Nephron (organoid): ENCODE measurements at regions not wholly inside any gene's neighbourhood (a gene's known extent, or its start where the extent isn't known, plus 50 kb on each side); places are given as distances from the start of the nearest gene placed in this dataset.
A peak's percentile ranks its signal among the peaks of the same experiment; 100 is the strongest.

Source experiments
- H3K27ac Mint-ChIP-seq, 3 experiments: 2 replicates each; pipeline ENCODE4 v1.8.0; 2020; ENCODE audit warnings: mixed read lengths in 3 of 3, mild to moderate bottlenecking in 2 of 3, moderate library complexity in 1 of 3
- H3K27me3 Mint-ChIP-seq: 2 replicates; pipeline ENCODE4 v1.8.0; 2021; ENCODE audit warnings: low read depth, mild to moderate bottlenecking, moderate library complexity, mixed read lengths
- H3K36me3 Mint-ChIP-seq: 2 replicates; pipeline ENCODE4 v1.8.0; 2020; ENCODE audit warnings: low read depth, mixed read lengths
- H3K4me1 Mint-ChIP-seq: 2 replicates; pipeline ENCODE4 v1.8.0; 2020; ENCODE audit warnings: mixed read lengths
- H3K4me3 Mint-ChIP-seq, 3 experiments: 2 replicates each; pipeline ENCODE4 v1.8.0; 2020; ENCODE audit warnings: mild to moderate bottlenecking in 3 of 3, mixed read lengths in 3 of 3, moderate library complexity in 2 of 3
- H3K9me3 Mint-ChIP-seq: 2 replicates; pipeline ENCODE4 v1.8.0; 2020; ENCODE audit warnings: mixed read lengths
- CTCF ChIP-seq, 3 experiments: fragments of 200-600 bp; sonication (generic); IDR thresholded peaks; one replicate each; pipeline ENCODE4 v1.5.0; 2021; ENCODE audit warnings: antibody characterized with exemption in 3 of 3; ENCODE audit not compliant: unreplicated experiment in 3 of 3

- H3K9me3 Mint-ChIP-seq, result peaks cover 4% of the 10 kb centered on the region
- no peak overlapping the region for H3K4me3 Mint-ChIP-seq
- no peak for TF ChIP-seq CTCF (IDR thresholded peaks at IDR 0.05; ENCODE audit: unreplicated experiment in 3 of 3)
- peaks cover 53% of the 10 kb centered on the region for H3K4me1 Mint-ChIP-seq
- H3K27ac Mint-ChIP-seq, result no peak overlapping the region
- peaks cover 3% of the 10 kb centered on the region for H3K27me3 Mint-ChIP-seq
- peaks cover 4% of the 10 kb centered on the region for H3K36me3 Mint-ChIP-seq
These were observed 657.6 kb downstream of the CCDC171 start for GRCh38 chr9:16210440-16210839.

GRCh38 chr9:16211946-16212345 is 658.5 kb downstream of the BNC2 start:
- H3K36me3 Mint-ChIP-seq, result peaks cover 4% of the 10 kb centered on the region
- peaks cover 4% of the 10 kb centered on the region for H3K9me3 Mint-ChIP-seq
- no peak overlapping the region for H3K4me3 Mint-ChIP-seq
- no peak for TF ChIP-seq CTCF (IDR thresholded peaks at IDR 0.05; ENCODE audit: unreplicated experiment in 3 of 3)
- peak overlapping the region; percentile 0 to 99 (median 99) for H3K27ac Mint-ChIP-seq
- H3K4me1 Mint-ChIP-seq, result peaks cover 58% of the 10 kb centered on the region
- peaks cover 3% of the 10 kb centered on the region for H3K27me3 Mint-ChIP-seq

- Mint-ChIP-seq H3K36me3 (peaks cover 4% of the 10 kb centered on the region), H3K27me3 (peaks cover 3% of the 10 kb centered on the region), H3K27ac (peak overlapping the region; percentile 86 to 99 (median 99)), H3K4me3 (peak overlapping the region in 1 of 3 experiments; percentile 61), H3K4me1 (peaks cover 49% of the 10 kb centered on the region), H3K9me3 (peaks cover 4% of the 10 kb centered on the region)
- no peak for TF ChIP-seq CTCF (IDR thresholded peaks at IDR 0.05; ENCODE audit: unreplicated experiment in 3 of 3)
These were observed 656.5 kb downstream of the BNC2 start for GRCh38 chr9:16213781-16214515.

- peaks cover 49% of the 10 kb centered on the region for H3K4me1 Mint-ChIP-seq
- peaks cover 3% of the 10 kb centered on the region for H3K9me3 Mint-ChIP-seq
- no peak for TF ChIP-seq CTCF (IDR thresholded peaks at IDR 0.05; ENCODE audit: unreplicated experiment in 3 of 3)
- H3K27me3 Mint-ChIP-seq, result peaks cover 3% of the 10 kb centered on the region
- H3K4me3 Mint-ChIP-seq, result no peak overlapping the region
- peaks cover 4% of the 10 kb centered on the region for H3K36me3 Mint-ChIP-seq
- H3K27ac Mint-ChIP-seq, result peak overlapping the region; percentile 86 to 99 (median 99)
These were observed 655.7 kb downstream of the BNC2 start for GRCh38 chr9:16214677-16215352.

- Mint-ChIP-seq H3K9me3 (no peaks in the 10 kb centered on the region), H3K4me1 (peaks cover 49% of the 10 kb centered on the region), H3K36me3 (no peaks in the 10 kb centered on the region), H3K27ac (peak overlapping the region in 2 of 3 experiments; percentile 99), H3K4me3 (no peak overlapping the region), H3K27me3 (peaks cover 3% of the 10 kb centered on the region)
- TF ChIP-seq CTCF (IDR thresholded peaks at IDR 0.05; ENCODE audit: unreplicated experiment in 3 of 3), result no peak
These were observed 655.2 kb downstream of the BNC2 start for GRCh38 chr9:16215353-16215680.
